Lower leg skin (tissue), 4 donors: ENCODE measurements at regions not wholly inside any gene's neighbourhood (a gene's known extent, or its start where the extent isn't known, plus 50 kb on each side); places are given as distances from the start of the nearest gene placed in this dataset.

ENCODE experiments used
- DNase-seq, 2 donors: peaks; one replicate each; pipeline ENCODE4 v3.0.0-alpha.2; 2019; ENCODE audit warnings: low spot score in 2 of 2
- H3K4me3 ChIP-seq: fragments of 200-600 bp; sonication (generic); 2 replicates; pipeline ENCODE4 v1.5.1; 2017; ENCODE audit warnings: mild to moderate bottlenecking, low read depth; ENCODE audit not compliant: poor library complexity, severe bottlenecking
- POLR2A ChIP-seq, 2 donors: fragments of 450-650 bp; IDR thresholded peaks; one replicate each; pipeline ENCODE4 v1.6.1; 2016 to 2017; ENCODE audit warnings: antibody characterized with exemption in 2 of 2, mild to moderate bottlenecking in 1 of 2, moderate library complexity in 1 of 2
- WGBS, 2 donors: methylation state at CpG; one replicate each; pipeline ENCODE4 v1.1.5; 2018; 5-methylcytosine and 5-hydroxymethylcytosine counted together
- intact Hi-C: fragments of 100-400 bp; cut with DNase I; formaldehyde crosslinking; loops from one replicate; pipeline ENCODE4 v1.15.0; 2023; ENCODE audit warnings: low total_unique reads
- TF ChIP-seq, protein P1 (sequence below), 3 donors: fragments of 450-650 bp; IDR thresholded peaks; one replicate each; pipeline ENCODE4 v1.5.1; 2016; ENCODE audit warnings: antibody characterized with exemption in 3 of 3, mild to moderate bottlenecking in 3 of 3, moderate library complexity in 2 of 3

DNA sequence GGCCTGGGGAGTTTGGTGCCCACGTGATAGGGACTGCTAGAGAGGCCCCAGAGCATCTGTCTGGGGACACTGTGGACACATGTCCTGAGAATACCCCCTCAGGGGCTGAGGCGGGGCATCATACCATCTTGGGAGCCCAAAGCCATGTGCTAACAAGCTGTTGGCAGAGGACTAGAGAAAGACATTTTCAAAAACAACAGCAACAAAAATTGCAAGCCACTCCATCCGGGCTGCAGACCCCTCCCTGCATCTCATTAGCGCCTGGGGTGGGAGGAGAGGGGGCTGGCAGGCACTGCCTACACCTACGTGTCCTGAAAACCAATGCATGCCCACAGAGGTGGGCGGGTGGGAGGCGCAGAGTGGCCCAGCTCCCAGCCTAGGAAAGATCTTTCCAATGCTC, 507.4 kb upstream of the PODXL start:
- 50 to 55% methylated on average over 7 of the region's 7 CpGs for WGBS, 2 donors
- no peak for TF ChIP-seq POLR2A (IDR thresholded peaks at IDR 0.05)
- TF ChIP-seq, protein P1, sequence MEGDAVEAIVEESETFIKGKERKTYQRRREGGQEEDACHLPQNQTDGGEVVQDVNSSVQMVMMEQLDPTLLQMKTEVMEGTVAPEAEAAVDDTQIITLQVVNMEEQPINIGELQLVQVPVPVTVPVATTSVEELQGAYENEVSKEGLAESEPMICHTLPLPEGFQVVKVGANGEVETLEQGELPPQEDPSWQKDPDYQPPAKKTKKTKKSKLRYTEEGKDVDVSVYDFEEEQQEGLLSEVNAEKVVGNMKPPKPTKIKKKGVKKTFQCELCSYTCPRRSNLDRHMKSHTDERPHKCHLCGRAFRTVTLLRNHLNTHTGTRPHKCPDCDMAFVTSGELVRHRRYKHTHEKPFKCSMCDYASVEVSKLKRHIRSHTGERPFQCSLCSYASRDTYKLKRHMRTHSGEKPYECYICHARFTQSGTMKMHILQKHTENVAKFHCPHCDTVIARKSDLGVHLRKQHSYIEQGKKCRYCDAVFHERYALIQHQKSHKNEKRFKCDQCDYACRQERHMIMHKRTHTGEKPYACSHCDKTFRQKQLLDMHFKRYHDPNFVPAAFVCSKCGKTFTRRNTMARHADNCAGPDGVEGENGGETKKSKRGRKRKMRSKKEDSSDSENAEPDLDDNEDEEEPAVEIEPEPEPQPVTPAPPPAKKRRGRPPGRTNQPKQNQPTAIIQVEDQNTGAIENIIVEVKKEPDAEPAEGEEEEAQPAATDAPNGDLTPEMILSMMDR (IDR thresholded peaks at IDR 0.05): no peak
- peak in 1 of 2 donors; percentile 62 for DNase-seq
- H3K4me3 ChIP-seq: no peak overlapping the region
- intact Hi-C loops: no loop called here

DNA sequence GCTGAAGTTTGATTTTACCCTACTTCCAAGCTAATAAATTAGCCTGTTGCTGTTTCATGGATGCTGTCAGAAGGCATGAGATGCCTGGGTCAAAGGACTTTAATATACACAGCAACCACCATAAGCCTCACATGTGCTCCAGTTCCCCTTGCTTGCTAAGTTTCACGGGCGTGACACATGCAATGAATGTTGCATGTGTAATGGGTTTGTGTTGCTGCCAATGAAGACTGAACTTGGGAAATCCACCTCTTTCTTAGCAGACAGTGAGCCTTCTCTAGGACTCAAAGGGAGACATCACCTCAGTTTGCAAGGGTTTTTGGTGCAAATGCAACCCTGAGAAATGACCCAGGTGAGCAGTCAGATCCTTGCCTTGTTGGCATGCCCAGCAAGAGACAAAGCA, 505.5 kb upstream of the PODXL start:
- TF ChIP-seq, protein P1 (IDR thresholded peaks at IDR 0.05): no peak
- TF ChIP-seq POLR2A (IDR thresholded peaks at IDR 0.05): no peak
- DNase-seq: no peak
- H3K4me3 ChIP-seq: no peak overlapping the region
- intact Hi-C loops: no loop called here
- WGBS, 2 donors: 57 to 60% methylated on average over 2 of the region's 2 CpGs

DNA sequence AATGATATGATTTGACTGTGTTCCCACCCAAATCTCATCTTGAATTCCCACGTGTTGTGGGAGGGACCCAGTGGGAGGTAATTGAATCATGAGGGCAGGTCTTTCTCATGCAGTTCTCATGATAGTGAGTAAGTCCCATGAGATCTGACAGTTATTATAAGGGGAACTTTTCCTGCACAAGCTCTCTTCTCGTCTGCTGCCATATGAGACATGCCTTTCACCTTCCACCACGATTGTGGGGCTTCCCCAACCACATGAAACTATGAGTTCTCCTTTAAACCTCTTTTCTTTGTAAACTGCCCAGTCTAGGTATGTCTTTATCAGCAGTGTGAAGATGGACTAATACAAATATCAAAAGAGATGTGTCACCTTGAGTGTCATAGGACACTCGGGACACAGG, 502.7 kb upstream of the PODXL start:
- DNase-seq: no peak
- intact Hi-C loops: no loop called here
- TF ChIP-seq, protein P1 (IDR thresholded peaks at IDR 0.05): no peak
- no peak for TF ChIP-seq POLR2A (IDR thresholded peaks at IDR 0.05)
- H3K4me3 ChIP-seq: no peak overlapping the region
- 64 to 70% methylated on average over 4 of the region's 4 CpGs for WGBS, 2 donors

DNA sequence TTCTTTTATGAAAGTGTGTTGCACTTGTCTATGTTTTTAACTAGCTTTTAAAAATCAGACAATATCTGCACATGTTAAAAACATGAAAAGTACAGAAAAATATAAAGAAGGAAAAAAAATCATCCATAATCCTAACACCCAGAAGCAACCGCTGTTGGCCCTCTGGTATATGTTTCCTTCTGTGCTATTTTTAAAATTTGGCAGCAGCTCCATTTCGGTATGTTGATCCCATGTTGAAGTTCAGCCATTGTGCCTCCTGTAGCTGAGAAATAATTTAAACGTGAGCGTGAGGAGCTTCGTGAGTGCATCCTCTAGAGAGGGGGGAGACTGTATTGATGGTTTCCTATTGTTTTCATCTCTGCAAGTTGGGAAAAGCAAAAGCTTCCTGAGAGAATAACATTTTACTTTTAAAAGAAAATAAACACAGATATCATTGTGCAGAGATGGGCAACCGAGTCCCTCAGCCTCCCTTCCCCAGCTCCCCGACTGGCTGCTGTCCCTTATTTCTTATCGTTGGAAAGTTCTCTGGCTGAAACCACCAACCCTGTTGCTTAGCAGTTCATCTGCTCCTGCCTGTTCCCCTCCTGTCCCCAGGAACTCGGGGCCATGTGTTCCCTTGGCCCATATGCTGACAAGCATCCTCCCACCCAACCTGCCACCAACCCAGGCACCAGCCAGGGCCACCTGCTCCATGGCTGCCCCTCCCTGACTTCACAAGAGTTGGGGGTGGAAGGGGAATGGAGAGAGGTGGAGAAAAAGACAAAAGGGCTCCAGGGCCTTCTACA, 499.1 kb upstream of the PODXL start:
- TF ChIP-seq, protein P1 (IDR thresholded peaks at IDR 0.05): no peak
- no peak for TF ChIP-seq POLR2A (IDR thresholded peaks at IDR 0.05)
- intact Hi-C loops: no loop called here
- 55 to 56% methylated on average over 9 of the region's 9 CpGs for WGBS, 2 donors
- no peak overlapping the region for H3K4me3 ChIP-seq
- DNase-seq: no peak

DNA sequence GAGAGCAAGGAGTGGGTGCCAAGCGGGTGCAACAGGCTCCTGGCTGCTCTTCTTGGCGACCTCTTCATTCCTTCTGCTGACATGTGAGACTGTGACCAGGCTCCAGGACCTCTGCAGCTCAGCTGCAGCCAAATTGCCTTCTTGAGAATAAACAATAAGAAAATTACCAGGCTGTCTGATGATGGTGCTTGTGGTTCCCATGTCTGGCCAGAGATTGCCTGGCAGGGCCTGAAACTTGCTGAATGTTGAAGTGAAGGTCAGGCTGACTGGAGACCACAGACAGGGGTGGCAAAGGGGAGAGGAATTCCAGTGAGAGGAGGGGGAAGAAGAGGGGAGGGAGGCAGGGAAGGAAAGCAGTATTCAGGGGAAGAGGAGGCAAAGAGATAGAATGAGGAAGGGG, 497.4 kb upstream of the PODXL start:
- 61 to 80% methylated on average over 2 of the region's 2 CpGs for WGBS, 2 donors

More for the DNA sequence above, 497.4 kb upstream of the PODXL start:
- TF ChIP-seq, protein P1 (IDR thresholded peaks at IDR 0.05): no peak
- no peak for TF ChIP-seq POLR2A (IDR thresholded peaks at IDR 0.05)
- no peak for DNase-seq
- intact Hi-C loops: no loop called here
- H3K4me3 ChIP-seq: no peak overlapping the region
